GM12874 (cell line): ENCODE measurements at regions not wholly inside any gene's neighbourhood (a gene's known extent, or its start where the extent isn't known, plus 50 kb on each side); places are given as distances from the start of the nearest gene placed in this dataset.

Experiments
- TF ChIP-seq, protein P1 (sequence below): IDR thresholded peaks from 2 replicates; pipeline ENCODE4 v1.5.1; 2011; ENCODE audit warnings: low read depth, mild to moderate bottlenecking, control low read depth, low read length, moderate library complexity; ENCODE audit not compliant: insufficient read depth

DNA sequence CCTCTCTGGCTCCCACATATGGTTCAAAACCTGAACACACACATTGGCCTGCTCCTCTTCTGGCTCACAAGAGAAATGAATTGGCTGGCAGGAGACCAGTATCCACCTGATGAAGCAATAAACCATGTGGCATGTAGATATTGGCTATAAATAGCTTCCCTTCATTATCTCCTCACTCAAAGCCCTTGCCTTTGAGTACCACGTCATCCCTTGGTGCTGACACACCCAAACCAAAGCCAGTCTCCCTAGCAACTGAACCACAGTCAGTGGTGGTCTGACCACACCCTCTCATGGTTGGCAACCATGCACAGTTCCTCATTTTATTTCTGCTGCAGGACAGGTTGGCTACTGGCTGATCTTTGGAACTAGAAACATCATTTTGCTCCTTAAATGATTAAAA lies 98.8 kb downstream of the ZNF621 start:
- TF ChIP-seq, protein P1, sequence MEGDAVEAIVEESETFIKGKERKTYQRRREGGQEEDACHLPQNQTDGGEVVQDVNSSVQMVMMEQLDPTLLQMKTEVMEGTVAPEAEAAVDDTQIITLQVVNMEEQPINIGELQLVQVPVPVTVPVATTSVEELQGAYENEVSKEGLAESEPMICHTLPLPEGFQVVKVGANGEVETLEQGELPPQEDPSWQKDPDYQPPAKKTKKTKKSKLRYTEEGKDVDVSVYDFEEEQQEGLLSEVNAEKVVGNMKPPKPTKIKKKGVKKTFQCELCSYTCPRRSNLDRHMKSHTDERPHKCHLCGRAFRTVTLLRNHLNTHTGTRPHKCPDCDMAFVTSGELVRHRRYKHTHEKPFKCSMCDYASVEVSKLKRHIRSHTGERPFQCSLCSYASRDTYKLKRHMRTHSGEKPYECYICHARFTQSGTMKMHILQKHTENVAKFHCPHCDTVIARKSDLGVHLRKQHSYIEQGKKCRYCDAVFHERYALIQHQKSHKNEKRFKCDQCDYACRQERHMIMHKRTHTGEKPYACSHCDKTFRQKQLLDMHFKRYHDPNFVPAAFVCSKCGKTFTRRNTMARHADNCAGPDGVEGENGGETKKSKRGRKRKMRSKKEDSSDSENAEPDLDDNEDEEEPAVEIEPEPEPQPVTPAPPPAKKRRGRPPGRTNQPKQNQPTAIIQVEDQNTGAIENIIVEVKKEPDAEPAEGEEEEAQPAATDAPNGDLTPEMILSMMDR = no peak

DNA sequence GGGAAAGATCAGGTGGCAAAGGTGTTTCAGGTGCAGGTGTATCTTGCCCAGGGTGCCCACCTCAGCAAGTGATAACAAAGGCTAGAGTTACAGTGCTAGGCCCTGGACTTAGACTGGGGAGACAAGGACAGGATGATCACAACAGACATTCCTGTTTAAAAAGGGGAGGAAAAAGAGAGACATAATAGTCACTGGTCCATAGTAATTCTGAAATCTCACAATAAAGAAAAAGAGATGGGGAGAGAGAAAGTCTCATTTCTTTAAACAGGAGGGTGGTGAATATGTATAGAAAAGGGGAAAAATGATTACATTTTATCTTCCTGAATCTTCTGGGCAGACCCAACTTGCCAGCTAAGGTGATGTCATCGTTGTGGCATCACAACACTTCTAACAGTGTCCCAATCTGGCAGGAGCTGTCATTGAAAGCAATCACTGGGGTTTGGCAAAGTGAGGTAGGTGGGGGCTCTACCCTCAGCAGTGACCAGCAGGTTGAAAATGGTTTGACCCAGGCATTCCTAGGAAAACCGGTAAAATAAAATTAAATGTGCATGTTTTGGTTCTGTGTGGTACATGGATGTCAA lies 99.5 kb downstream of the ZNF621 start:
- TF ChIP-seq, protein P1 = no peak

DNA sequence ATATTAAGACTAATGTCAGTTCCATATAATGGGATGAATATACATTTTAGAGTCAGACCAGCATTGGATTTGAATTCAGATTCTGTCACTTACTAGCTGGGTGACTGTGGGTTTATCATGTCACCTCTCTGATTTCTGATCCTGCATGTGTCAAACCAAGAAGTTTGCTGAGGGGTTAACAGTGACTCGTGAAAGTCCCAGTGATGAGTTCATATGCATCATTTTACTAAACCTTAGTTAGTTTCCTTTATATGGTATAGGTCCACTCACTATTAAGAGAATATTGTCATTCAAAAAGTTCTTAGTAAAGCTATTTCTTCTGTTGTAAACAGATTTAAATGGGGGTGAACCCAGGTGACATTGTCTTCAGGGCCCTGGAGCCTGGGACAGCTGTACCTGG lies 102.3 kb downstream of the ZNF621 start:
- TF ChIP-seq, protein P1 = no peak

DNA sequence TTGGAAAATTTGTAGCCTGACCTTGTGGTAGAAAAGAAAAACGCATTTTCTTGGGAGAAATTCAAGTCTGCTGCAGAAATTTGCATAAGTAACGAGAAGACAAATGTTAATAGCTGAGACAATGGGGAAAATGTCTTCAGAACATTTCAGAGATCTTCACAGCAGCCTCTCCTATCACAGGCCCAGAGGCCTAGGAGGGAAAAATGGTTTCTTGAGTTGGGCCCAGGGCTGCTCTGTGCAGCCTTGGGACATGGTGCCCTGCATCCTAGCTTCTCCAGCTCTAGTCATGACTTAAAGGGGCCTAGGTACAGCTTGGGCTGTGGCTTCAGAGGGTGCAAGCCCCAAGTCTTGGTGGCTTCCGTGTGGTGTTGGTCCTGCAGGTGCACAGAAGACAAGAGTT lies 104.2 kb downstream of the ZNF621 start:
- TF ChIP-seq, protein P1 = no peak

DNA sequence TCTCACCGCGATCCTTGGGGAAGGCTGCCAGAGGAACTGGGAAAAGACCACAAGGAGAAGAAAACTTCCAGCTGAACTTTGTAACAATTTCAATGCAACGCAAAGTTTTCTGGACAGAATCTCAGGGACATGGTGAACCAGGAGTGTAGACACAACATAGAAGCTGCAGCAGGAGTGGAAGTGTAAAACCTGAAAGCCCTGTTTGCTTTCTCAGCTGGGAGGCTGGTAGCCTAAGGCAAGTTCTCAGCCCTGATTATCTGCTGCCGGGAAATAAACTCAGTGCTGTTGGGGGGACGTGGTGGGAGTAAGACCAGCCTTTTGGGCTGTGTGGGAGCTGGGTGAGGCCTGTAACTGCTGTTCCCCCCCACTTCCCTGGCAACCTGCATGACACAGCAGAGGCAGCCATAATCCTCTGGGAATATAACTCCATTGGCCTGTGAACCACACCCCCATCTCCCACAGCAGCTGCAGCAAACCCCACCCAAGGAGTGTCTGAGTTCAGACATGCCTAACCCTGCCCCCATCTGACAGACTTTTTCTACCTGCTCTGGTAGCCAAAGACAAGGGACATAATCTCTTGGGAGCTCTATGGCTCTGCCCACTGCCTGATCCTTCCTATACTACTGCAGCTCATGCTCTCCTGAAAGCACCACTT lies 106.7 kb downstream of the ZNF621 start:
- TF ChIP-seq, protein P1 = no peak

DNA sequence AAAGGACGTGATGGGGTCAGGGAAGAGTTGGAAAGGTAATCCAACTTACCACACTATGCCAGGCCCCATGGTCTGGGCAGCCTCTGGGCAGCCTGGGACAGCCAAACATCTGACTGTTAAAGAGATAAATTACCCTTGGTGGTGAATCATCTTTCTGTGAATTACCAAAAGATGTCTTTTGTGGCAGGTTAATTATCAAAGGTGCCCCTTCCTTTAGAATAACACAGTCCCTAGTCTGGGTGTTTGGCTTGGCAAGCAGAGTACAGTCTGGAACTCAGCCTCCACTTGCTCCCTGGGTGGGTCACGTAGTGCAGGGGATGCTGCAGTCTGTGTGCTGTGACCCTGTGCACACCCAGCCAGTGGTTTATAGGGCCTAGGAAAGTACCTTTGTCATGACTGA lies 113.1 kb downstream of the ZNF621 start:
- TF ChIP-seq, protein P1 = no peak

DNA sequence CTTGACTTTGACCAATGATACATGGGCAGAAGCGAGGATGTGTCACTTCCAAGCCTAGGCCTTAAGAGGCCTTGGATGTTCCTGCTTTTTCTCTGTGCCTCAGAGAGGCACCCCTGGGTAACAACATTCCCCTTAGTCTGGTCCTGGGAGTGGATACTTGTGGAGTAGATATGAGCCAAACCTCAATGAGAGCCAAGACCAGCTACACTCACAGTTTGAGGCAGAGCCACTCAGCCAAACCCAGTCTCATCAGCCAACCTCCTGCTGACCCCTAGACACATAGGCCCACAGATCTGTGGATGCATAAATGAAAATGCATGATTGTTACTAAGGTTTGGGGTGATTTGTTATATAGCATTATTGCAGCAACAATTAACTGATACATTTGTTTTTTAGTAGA lies 114.2 kb downstream of the ZNF621 start:
- TF ChIP-seq, protein P1 = no peak

DNA sequence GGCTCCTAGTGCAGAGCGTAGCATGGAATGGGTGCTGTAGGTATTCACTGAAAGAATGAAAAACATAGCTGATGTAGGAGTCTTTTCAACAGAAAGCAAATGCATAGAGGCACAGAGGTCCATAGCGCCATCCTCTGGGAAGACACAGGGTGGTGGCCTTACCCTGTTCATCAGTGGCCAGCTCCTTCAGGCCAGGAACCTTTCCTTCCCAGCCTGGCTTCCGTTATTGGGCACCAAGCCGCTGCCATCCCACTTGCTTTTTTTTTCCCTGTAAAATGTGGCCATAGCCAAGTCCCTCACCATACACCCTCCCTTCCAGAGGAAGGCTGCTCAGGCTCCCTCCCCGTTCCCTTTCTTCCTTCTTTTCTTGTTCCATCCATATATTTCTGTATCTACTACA lies 118.1 kb downstream of the ZNF621 start:
- TF ChIP-seq, protein P1 = no peak
